Stimulated activated CD8-positive, alpha-beta memory T cell treated with anti-CD3 and anti-CD28 coated beads, Interleukin-15, amount 100 ng/mL, for 1 hour (primary cell): ENCODE measurements at regions not wholly inside any gene's neighbourhood (a gene's known extent, or its start where the extent isn't known, plus 50 kb on each side); places are given as distances from the start of the nearest gene placed in this dataset.

Source experiments
- DNase-seq: peaks from one replicate; pipeline ENCODE4 v3.0.0-alpha.2; 2020; ENCODE audit warnings: low read depth

GRCh38 chr2:71891719-71892422 lies 255.8 kb downstream of the CYP26B1 start:
- no peak for DNase-seq

- no peak for DNase-seq
Observed at GRCh38 chr2:71891155-71891554, 256.5 kb downstream of the CYP26B1 start.

- DNase-seq: no peak
Observed at GRCh38 chr2:71889759-71890684, 257.6 kb downstream of the CYP26B1 start.

GRCh38 chr2:71888751-71889445 lies 258.8 kb downstream of the CYP26B1 start:
- no peak for DNase-seq

- DNase-seq: no peak
Observed at GRCh38 chr2:71887196-71887595, 260.5 kb downstream of the CYP26B1 start.

- no peak for DNase-seq
Observed at GRCh38 chr2:71886241-71886640, 261.4 kb downstream of the CYP26B1 start.

GRCh38 chr2:71884303-71885042 lies 263.2 kb downstream of the CYP26B1 start:
- no peak for DNase-seq

GRCh38 chr2:71882949-71883472 lies 264.7 kb downstream of the CYP26B1 start:
- DNase-seq: no peak

GRCh38 chr2:71882236-71882946 lies 265.3 kb downstream of the CYP26B1 start:
- DNase-seq: no peak

- DNase-seq: no peak
Observed at GRCh38 chr2:71880846-71881610, 266.6 kb downstream of the CYP26B1 start.

GRCh38 chr2:71880287-71880686 lies 267.4 kb downstream of the CYP26B1 start:
- no peak for DNase-seq

- DNase-seq: no peak
Observed at GRCh38 chr2:71879509-71880184, 268.0 kb downstream of the CYP26B1 start.

GRCh38 chr2:71878626-71879508 lies 268.8 kb downstream of the CYP26B1 start:
- no peak for DNase-seq

GRCh38 chr2:71877636-71878035 lies 270.0 kb downstream of the CYP26B1 start:
- DNase-seq: no peak

GRCh38 chr2:71876542-71877451 lies 270.9 kb downstream of the CYP26B1 start:
- DNase-seq: no peak

GRCh38 chr2:71872466-71873051 lies 275.1 kb downstream of the CYP26B1 start:
- no peak for DNase-seq

GRCh38 chr2:71865391-71865965 lies 282.2 kb downstream of the CYP26B1 start:
- no peak for DNase-seq
